GM21528 (cell line): ENCODE measurements at regions not wholly inside any gene's neighbourhood (a gene's known extent, or its start where the extent isn't known, plus 50 kb on each side); places are given as distances from the start of the nearest gene placed in this dataset.
"Not testable (repeated sequence)": the region's sequence is repeated elsewhere in the genome, so short reads cannot be mapped to it uniquely, and the experiment has no call there.

Experiments
- ATAC-seq: cut with Tn5 transposase; IDR thresholded peaks from one replicate; pipeline ENCODE4 v1.9.1; 2021; ENCODE audit warnings: mild to moderate bottlenecking, moderate library complexity; ENCODE audit not compliant: unreplicated experiment, low FRiP score

- ATAC-seq, result no peak
These were observed 127.5 kb downstream of the ABHD5 start for GRCh38 chr3:43818229-43818628.

GRCh38 chr3:43838009-43838758 is 147.4 kb downstream of the ABHD5 start:
- no peak for ATAC-seq

GRCh38 chr3:43838877-43839276 is 148.1 kb downstream of the ABHD5 start:
- ATAC-seq, result no peak

DNA sequence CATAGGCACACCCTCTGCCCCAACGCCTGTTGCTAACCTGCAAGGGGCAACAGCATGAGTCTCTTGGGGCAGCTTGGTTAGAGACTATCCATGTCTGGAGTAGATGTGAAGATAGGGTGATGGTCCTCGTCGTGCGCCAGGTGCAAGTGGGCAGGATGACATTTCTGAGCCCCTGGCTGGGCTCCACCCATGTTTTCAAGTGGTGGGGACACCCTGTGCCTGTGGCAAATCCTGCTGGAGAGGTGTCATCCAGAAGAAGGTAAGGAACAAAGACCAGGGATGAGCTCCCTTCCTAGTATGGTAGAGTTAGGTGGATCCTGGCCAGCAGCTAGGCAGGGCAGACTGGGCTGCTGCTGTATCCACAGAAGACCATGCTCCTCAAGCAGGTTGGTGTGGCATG is 152.6 kb downstream of the ABHD5 start:
- no peak for ATAC-seq

GRCh38 chr3:43844757-43845156 is 154.0 kb downstream of the ABHD5 start:
- ATAC-seq, result no peak

DNA sequence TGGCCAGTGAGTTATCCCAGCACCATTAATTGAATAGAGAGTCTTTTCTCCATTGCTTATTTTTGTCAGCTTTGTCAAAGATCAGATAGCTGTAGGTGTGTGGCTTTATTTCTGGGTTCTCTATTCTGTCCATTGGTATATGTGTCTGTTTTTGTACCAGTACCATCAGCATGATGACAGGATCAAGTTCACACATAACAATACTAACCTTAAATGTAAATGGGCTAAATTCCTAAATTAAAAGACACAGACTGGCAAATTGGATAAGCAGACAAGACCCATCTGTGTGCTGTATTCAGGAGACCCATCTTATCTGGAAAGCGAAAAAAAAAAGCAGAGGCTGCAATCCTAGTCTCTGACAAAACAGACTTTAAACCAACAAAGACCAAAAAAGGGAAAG is 154.8 kb downstream of the ABHD5 start:
- ATAC-seq, result not testable (repeated sequence)

DNA sequence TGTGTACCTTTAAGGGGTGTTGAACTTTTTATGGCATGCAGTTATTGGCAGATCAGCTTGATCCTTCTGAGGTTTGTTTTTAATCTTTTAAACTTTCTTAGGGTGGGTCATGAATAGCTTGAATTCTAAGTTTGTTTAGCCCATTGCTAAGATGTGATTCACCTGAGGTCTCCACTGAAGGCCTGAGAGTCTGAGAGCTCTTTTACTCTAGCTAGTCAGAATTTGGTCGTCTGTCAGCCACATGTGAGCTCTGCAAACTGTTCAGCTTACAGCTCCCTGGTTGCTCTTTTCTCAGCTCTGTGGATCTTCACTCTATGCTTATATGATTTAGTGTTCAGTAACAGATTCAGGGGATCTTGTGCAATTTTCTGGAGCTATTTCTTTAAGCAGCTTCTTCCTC is 161.3 kb downstream of the ABHD5 start:
- ATAC-seq, result no peak

DNA sequence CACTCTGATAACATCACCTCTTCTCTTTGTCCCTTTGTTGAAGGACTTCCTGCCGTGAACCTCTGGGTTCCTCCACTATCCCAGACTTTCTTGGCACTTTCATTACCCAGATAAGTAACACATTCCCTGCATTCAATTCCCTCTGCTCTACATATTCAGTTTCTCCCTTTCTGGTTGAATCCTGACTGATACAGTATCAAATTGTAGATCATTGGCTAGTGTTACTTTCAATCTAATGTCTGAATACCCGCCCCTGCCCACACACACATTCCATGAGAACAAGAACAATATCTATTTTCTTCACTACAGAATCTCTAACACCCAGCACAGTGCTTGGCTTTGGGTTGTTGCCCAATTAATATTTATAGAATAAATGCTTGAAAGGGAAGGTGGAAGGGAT is 163.5 kb downstream of the ABHD5 start:
- no peak for ATAC-seq

GRCh38 chr3:43854916-43855315 is 164.2 kb downstream of the ABHD5 start:
- ATAC-seq, result no peak

DNA sequence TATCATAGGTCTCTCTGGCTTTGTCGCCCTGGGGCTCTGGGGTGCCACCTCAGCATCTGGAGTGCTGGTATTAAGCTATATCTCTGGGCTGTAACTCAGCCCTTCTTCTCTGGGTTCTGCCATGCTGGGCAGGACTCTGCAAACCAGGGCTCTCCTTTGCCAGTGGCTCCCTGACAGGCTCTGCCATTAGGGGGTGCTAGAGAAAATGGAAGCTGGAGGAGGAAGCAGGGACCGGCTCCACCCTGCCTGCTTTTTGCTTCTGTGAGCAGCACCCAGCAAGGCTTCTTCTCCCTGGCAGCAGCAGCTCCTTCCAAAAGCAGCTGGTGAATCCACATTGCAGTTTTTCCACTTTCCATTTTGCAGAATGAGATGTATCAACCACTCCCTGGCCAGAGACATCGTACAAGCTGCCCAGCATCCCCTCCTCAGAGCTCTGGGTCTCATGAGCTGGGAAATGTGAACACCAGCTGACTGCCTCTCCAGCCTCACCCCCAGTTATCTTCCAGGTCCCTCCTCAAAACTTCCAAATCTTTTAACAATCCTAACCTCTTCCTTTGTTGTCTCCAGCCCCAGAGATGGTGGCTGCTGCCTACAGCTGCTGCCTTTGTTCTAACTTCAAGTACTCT is 165.0 kb downstream of the ABHD5 start:
- no peak for ATAC-seq

DNA sequence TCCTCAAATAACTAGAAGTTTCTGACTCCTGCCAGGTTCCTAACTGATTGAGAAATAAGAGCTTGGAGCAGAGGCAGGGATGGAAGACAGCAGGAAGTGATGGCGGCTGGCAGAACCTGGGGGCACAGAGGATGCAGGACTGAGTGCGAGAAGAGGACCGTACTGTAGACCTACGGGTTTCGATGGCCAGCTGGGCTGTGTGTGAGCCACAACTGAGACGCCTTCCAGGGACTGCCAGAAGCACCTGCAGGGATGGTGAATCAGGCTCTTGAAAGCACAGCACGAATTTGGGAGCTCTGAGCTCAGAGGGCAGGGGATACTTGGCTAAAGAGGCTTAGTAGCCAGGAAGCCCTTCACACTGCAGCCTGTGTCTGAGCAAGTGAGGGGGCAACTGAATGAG is 165.6 kb downstream of the ABHD5 start:
- ATAC-seq, result no peak

- ATAC-seq, result no peak
These were observed 166.0 kb downstream of the ABHD5 start for GRCh38 chr3:43856761-43857160.

GRCh38 chr3:43857361-43858293 is 166.9 kb downstream of the ABHD5 start:
- no peak for ATAC-seq

DNA sequence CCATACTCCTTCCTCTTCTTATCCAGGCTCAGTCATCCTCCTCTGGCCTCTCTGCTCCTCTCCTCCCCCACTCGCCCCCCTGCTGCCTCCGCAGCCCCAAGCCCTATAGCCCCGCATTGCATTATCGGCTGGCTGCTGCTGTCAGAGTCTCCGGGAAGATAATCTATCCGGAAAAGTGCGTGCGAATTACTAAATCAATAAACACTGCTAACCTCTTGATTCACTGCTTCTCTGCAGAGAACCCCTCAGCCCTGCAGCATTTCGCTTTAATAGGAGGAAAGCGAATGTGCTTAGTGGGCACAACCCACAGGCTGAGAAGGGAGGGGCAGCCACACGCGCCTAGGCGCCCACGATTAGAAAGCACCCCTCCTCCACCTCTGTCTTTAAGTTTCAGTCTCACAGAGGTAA is 167.6 kb downstream of the ABHD5 start:
- no peak for ATAC-seq

DNA sequence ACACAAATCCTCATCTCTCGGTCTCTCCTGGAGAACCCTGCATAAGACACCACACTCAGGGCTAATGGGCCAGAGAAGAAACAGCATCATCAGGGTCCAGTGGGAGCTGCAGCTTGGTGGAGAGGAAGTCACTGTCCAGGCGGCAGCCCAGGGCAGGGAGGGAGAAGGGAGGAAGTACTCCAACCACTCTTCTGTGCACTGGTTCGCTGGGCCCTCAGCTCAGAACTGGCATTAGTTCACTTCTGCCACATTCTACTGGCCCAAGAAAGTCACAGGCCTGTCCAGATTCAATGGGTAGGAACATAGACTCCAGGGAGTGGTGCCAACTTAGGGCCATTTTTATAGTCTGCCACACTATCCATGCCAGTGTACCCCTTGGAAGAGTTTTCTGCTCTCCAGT is 169.0 kb downstream of the ABHD5 start:
- no peak for ATAC-seq

GRCh38 chr3:43861635-43862034 is 170.9 kb downstream of the ABHD5 start:
- no peak for ATAC-seq

DNA sequence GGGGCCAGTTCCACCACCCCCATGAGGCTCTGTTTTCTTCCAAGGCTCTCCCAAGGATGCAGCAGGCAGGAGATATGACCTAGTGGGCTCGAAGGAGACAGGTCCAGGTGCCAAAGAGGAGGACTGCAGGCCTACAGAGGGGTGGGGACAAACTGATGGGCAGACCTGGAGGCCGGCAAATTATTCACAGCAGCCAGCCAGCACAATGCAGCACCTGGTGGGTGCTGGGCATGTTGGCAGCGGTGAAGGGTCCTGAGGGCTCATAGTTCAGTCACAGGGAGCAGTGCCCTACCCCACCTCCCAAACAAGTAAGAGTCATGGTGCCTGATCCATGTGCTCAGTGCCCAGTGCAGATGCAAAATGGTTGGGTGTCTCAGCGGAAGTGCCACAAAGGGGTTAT is 171.7 kb downstream of the ABHD5 start:
- ATAC-seq, result no peak

DNA sequence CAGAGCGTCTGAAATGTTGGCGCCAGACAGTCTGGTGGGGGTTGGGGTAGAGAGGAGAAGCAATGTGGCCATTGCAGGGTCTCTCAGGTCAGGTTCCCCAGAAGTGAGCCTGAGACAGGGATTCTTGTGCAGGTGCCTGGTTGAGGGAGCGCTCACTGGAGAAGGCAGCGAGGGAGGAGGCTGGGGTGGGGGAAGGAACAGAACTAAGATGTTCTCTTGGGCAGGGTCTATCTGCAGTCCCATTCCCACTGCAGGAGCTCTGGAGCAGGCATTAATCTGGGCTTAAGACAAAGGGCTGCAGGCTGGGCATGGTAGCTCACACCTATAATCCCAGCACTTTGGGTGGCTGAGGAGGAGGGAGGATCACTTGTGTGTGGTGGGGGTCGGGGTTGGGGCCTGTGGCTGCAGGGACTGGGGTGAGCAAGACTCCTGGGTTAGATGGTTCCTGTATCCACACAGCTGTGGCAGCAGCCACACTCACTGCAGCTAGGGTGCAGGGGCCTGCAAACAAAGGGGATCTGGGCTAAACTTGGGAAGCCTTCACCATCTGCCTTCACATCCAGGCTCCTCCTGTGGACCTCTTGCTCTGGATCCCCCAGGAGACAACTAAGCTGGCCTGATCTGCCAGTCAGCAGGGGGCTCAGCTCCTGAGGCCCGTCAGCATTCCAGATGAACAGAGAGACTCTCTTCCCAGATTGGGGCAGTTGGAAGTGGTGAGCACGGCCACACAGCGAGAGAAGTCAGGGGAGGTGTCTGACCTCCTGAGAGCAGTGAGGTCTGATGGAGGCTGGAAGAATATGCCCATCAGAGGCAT is 172.5 kb downstream of the ABHD5 start:
- ATAC-seq, result no peak

GRCh38 chr3:43863966-43864933 is 173.5 kb downstream of the ABHD5 start:
- ATAC-seq, result no peak
